ENCODE measurements at regions not wholly inside any gene's neighbourhood (a gene's known extent, or its start where the extent isn't known, plus 50 kb on each side); places are given as distances from the start of the nearest gene placed in this dataset.
A peak's percentile ranks its signal among the peaks of the same experiment; 100 is the strongest.

GRCh38 chr11:123302751-123303195, 107.7 kb upstream of the CLMP start:
- Histone ChIP-seq H3K27ac (ENCODE audit: low read depth in 1 of 2, low read length in 2 of 2) (no peak overlapping the region), H3K36me3 (ENCODE audit: control insufficient read depth in 4 of 4, insufficient read depth in 3 of 4, low read depth in 1 of 4, low read length in 3 of 4) (no peaks in the 10 kb centered on the region), H3K9me3 (ENCODE audit: control insufficient read depth in 4 of 4, low read length in 3 of 4) (no peaks in the 10 kb centered on the region), H3K9ac (ENCODE audit: low read depth in 1 of 2, low read length in 2 of 2) (no peak overlapping the region), H3K4me1 (ENCODE audit: control insufficient read depth in 4 of 4, insufficient read depth in 4 of 4, low read length in 3 of 4) (peaks cover 4 to 17% (median 8%) of the 10 kb centered on the region in 4 donors), H3K27me3 (ENCODE audit: control insufficient read depth in 4 of 4, insufficient read depth in 4 of 4, low read length in 3 of 4) (peaks cover 0 to 14% (median 3%) of the 10 kb centered on the region in 4 donors), H3K4me3 (ENCODE audit: low read depth in 1 of 3, low read length in 3 of 3) (no peak overlapping the region)
- no peak for DNase-seq (ENCODE audit: low spot score)
- no peak for TF ChIP-seq FOXA1 (IDR thresholded peaks at IDR 0.05)
- TF ChIP-seq MAX (IDR thresholded peaks at IDR 0.05), result no peak
- WGBS, result 62% methylated on average over 8 of the region's 8 CpGs

- H3K27me3 ChIP-seq (ENCODE audit: control insufficient read depth in 4 of 4, insufficient read depth in 4 of 4, low read length in 3 of 4), result peaks cover 0 to 15% (median 3%) of the 10 kb centered on the region in 4 donors
- no peak overlapping the region for H3K9ac ChIP-seq (ENCODE audit: low read depth in 1 of 2, low read length in 2 of 2)
- H3K4me3 ChIP-seq (ENCODE audit: low read depth in 1 of 3, low read length in 3 of 3), result peak overlapping the region in 1 of 3 donors; percentile 48
- no peaks in the 10 kb centered on the region for H3K9me3 ChIP-seq (ENCODE audit: control insufficient read depth in 4 of 4, low read length in 3 of 4)
- 6% methylated on average over 56 of the region's 56 CpGs for WGBS
- TF ChIP-seq CTCF (IDR thresholded peaks at IDR 0.05; ENCODE audit: low read depth, low read length, missing input control), result peak; percentile 64
- TF ChIP-seq FOXA2 (IDR thresholded peaks at IDR 0.05), result no peak
- peak in 1 of 2 donors; percentile 30 for TF ChIP-seq RAD21 (IDR thresholded peaks at IDR 0.05)
- TF ChIP-seq GABPA (IDR thresholded peaks at IDR 0.05 in 1 of 2, conservative IDR thresholded peaks at IDR 0.05 in 1 of 2), result no peak
- no peak for TF ChIP-seq NR2F2 (IDR thresholded peaks at IDR 0.05)
- DNase-seq (ENCODE audit: low spot score), result peak; percentile 57
- peaks cover 4 to 17% (median 8%) of the 10 kb centered on the region in 4 donors for H3K4me1 ChIP-seq (ENCODE audit: control insufficient read depth in 4 of 4, insufficient read depth in 4 of 4, low read length in 3 of 4)
- no peaks in the 10 kb centered on the region for H3K36me3 ChIP-seq (ENCODE audit: control insufficient read depth in 4 of 4, insufficient read depth in 3 of 4, low read depth in 1 of 4, low read length in 3 of 4)
- no peak overlapping the region for H3K27ac ChIP-seq (ENCODE audit: low read depth in 1 of 2, low read length in 2 of 2)
Measured at GRCh38 chr11:123301696-123302400, 106.8 kb upstream of the CLMP start.

GRCh38 chr11:123301013-123301591, 106.1 kb upstream of the CLMP start:
- H3K36me3 ChIP-seq (ENCODE audit: control insufficient read depth in 4 of 4, insufficient read depth in 3 of 4, low read depth in 1 of 4, low read length in 3 of 4), result no peaks in the 10 kb centered on the region
- peak overlapping the region in 1 of 2 donors; percentile 22 for H3K9ac ChIP-seq (ENCODE audit: low read depth in 1 of 2, low read length in 2 of 2)
- peaks cover 0 to 15% (median 3%) of the 10 kb centered on the region in 4 donors for H3K27me3 ChIP-seq (ENCODE audit: control insufficient read depth in 4 of 4, insufficient read depth in 4 of 4, low read length in 3 of 4)
- H3K9me3 ChIP-seq (ENCODE audit: control insufficient read depth in 4 of 4, low read length in 3 of 4), result no peaks in the 10 kb centered on the region
- TF ChIP-seq GABPA (IDR thresholded peaks at IDR 0.05 in 1 of 2, conservative IDR thresholded peaks at IDR 0.05 in 1 of 2), result no peak
- no peak for TF ChIP-seq YY1 (IDR thresholded peaks at IDR 0.05)
- no peak for TF ChIP-seq ZBTB33 (IDR thresholded peaks at IDR 0.05)
- no peak for TF ChIP-seq FOXA2 (IDR thresholded peaks at IDR 0.05)
- TF ChIP-seq CTCF (IDR thresholded peaks at IDR 0.05; ENCODE audit: low read depth, low read length, missing input control), result no peak
- TF ChIP-seq NR2F2 (IDR thresholded peaks at IDR 0.05), result no peak
- TF ChIP-seq RXRA (IDR thresholded peaks at IDR 0.05), result no peak
- TF ChIP-seq REST (IDR thresholded peaks at IDR 0.05), result no peak
- DNase-seq (ENCODE audit: low spot score), result no peak
- H3K4me1 ChIP-seq (ENCODE audit: control insufficient read depth in 4 of 4, insufficient read depth in 4 of 4, low read length in 3 of 4), result peaks cover 4 to 17% (median 8%) of the 10 kb centered on the region in 4 donors
- WGBS, result 25% methylated on average over 3 of the region's 3 CpGs
- H3K4me3 ChIP-seq (ENCODE audit: low read depth in 1 of 3, low read length in 3 of 3), result no peak overlapping the region
- H3K27ac ChIP-seq (ENCODE audit: low read depth in 1 of 2, low read length in 2 of 2), result no peak overlapping the region
